SH-SY5Y (cell line): ENCODE measurements at regions not wholly inside any gene's neighbourhood (a gene's known extent, or its start where the extent isn't known, plus 50 kb on each side); places are given as distances from the start of the nearest gene placed in this dataset.

ENCODE experiments used
- GATA2 ChIP-seq: IDR thresholded peaks from 2 replicates; pipeline ENCODE4 v1.6.1; 2011; ENCODE audit warnings: mild to moderate bottlenecking, low read depth, low read length
- GATA3 ChIP-seq: IDR thresholded peaks from 2 replicates; pipeline ENCODE4 v1.6.1; 2011; ENCODE audit warnings: low read depth, mild to moderate bottlenecking, low read length, moderate library complexity

DNA sequence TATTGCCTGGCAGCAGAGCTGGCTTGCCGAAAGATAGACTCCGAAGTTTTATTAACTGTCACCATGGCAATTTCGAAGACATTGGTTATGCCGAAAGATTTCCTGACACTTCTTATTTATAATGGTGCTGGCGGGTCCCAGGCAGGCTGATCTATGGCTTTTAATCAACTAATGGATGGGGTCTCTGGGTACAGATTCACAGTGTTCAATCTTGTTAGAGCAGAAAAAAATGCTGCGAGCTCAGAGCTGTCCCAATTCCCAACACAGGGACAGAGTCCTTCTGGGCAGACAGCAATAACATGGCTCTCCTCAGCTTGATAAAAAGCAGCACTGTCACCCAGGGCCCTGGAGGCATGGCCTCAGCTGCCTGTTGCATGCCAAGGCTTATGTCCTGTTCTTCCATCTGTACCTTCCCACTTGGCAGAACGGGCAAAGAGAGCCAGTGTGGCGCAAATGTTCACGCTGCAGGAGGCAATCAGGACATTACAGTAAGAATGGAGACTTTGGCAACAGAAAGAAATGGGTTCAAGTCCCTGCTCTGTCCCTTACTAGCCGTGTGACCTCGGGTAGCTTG, 228.2 kb upstream of the PWP1 start:
- TF ChIP-seq GATA2 (no peak), GATA3 (no peak)
